H9 (cell line): ENCODE measurements at regions not wholly inside any gene's neighbourhood (a gene's known extent, or its start where the extent isn't known, plus 50 kb on each side); places are given as distances from the start of the nearest gene placed in this dataset.

Experiments used
- DNase-seq: peaks from one replicate; pipeline ENCODE4 v3.0.0-alpha.2; 2017
- H2AFZ ChIP-seq: one replicate; pipeline ENCODE4 v1.6.1; 2013; ENCODE audit warnings: mild to moderate bottlenecking, low read length, control low read depth, moderate library complexity
- H2AK5ac ChIP-seq: 2 replicates; pipeline ENCODE4 v1.6.1; 2013; ENCODE audit warnings: low read length, control low read depth, mixed read lengths; ENCODE audit not compliant: insufficient read length
- H2BK120ac ChIP-seq: one replicate; pipeline ENCODE4 v1.6.1; 2013; ENCODE audit warnings: low read depth, mild to moderate bottlenecking, low read length, control low read depth, inconsistent platforms; ENCODE audit not compliant: poor library complexity, severe bottlenecking
- H2BK12ac ChIP-seq: 2 replicates; pipeline ENCODE4 v1.6.1; 2013; ENCODE audit warnings: low read length, control low read depth, mixed read lengths, low read depth; ENCODE audit not compliant: insufficient read length
- H2BK15ac ChIP-seq: 2 replicates; pipeline ENCODE4 v1.6.1; 2013; ENCODE audit warnings: low read depth, low read length, control low read depth
- H2BK20ac ChIP-seq: one replicate; pipeline ENCODE4 v1.6.1; 2013; ENCODE audit warnings: low read depth, mild to moderate bottlenecking, low read length, control low read depth, inconsistent platforms; ENCODE audit not compliant: poor library complexity, severe bottlenecking
- H2BK5ac ChIP-seq: 2 replicates; pipeline ENCODE4 v1.6.1; 2013; ENCODE audit warnings: low read length, control low read depth, mixed read lengths; ENCODE audit not compliant: insufficient read length
- H3K14ac ChIP-seq: 2 replicates; pipeline ENCODE4 v1.6.1; 2013; ENCODE audit warnings: low read length, control low read depth; ENCODE audit not compliant: insufficient read depth
- H3K18ac ChIP-seq: 2 replicates; pipeline ENCODE4 v1.6.1; 2013; ENCODE audit warnings: low read depth, mild to moderate bottlenecking, mixed read lengths, low read length, control low read depth; ENCODE audit not compliant: insufficient read length
- H3K23ac ChIP-seq: 2 replicates; pipeline ENCODE4 v1.6.1; 2013; ENCODE audit warnings: low read length, control low read depth, mixed read lengths, low read depth; ENCODE audit not compliant: insufficient read length
- H3K23me2 ChIP-seq: 2 replicates; pipeline ENCODE4 v1.6.1; 2013; ENCODE audit warnings: low read depth, mild to moderate bottlenecking, mixed read lengths, low read length, control low read depth; ENCODE audit not compliant: insufficient read length, poor library complexity, severe bottlenecking
- H3K27ac ChIP-seq: 2 replicates; pipeline ENCODE4 v1.5.1; 2013; ENCODE audit warnings: low read length, control low read depth, mixed read lengths, low read depth; ENCODE audit not compliant: insufficient read length
- H3K27me3 ChIP-seq: 2 replicates; pipeline ENCODE4 v1.6.1; 2013; ENCODE audit warnings: low read length, control low read depth, inconsistent platforms; ENCODE audit not compliant: insufficient read depth
- H3K4ac ChIP-seq: 2 replicates; pipeline ENCODE4 v1.6.1; 2013; ENCODE audit warnings: low read depth, mild to moderate bottlenecking, control low read depth, inconsistent platforms, low read length, moderate library complexity
- H3K4me1 ChIP-seq: 2 replicates; pipeline ENCODE4 v1.6.1; 2013; ENCODE audit warnings: low read length, control low read depth, inconsistent platforms; ENCODE audit not compliant: insufficient read depth
- H3K4me2 ChIP-seq: 2 replicates; pipeline ENCODE4 v1.6.1; 2013; ENCODE audit warnings: low read length, control low read depth, mixed read lengths; ENCODE audit not compliant: insufficient read length, insufficient read depth
- H3K56ac ChIP-seq: 2 replicates; pipeline ENCODE4 v1.6.1; 2013; ENCODE audit warnings: low read depth, mild to moderate bottlenecking, mixed read lengths, low read length, control low read depth; ENCODE audit not compliant: insufficient read length
- H3K79me1 ChIP-seq: 2 replicates; pipeline ENCODE4 v1.6.1; 2013; ENCODE audit warnings: low read depth, mild to moderate bottlenecking, moderate library complexity, low read length, control low read depth, inconsistent platforms; ENCODE audit not compliant: insufficient read depth, poor library complexity, severe bottlenecking
- H3K79me2 ChIP-seq: 2 replicates; pipeline ENCODE4 v1.6.1; 2013; ENCODE audit warnings: low read length, control low read depth, inconsistent platforms; ENCODE audit not compliant: insufficient read depth
- H3K9ac ChIP-seq: 2 replicates; pipeline ENCODE4 v1.6.1; 2013; ENCODE audit warnings: low read length, control low read depth, mixed read lengths; ENCODE audit not compliant: insufficient read length; ENCODE audit errors: extremely low read depth
- H3K9me3 ChIP-seq: one replicate; pipeline ENCODE4 v1.6.1; 2013; ENCODE audit warnings: low read depth, low read length, inconsistent platforms; ENCODE audit not compliant: control insufficient read depth
- H3T11ph ChIP-seq: one replicate; pipeline ENCODE4 v1.6.1; 2013; ENCODE audit warnings: mild to moderate bottlenecking, low read length, control low read depth, inconsistent platforms
- H4K20me1 ChIP-seq: one replicate; pipeline ENCODE4 v1.6.1; 2013; ENCODE audit not compliant: control insufficient read depth, insufficient read length, insufficient read depth
- H4K5ac ChIP-seq: 2 replicates; pipeline ENCODE4 v1.6.1; 2013; ENCODE audit warnings: low read depth, mild to moderate bottlenecking, mixed read lengths, low read length, control low read depth; ENCODE audit not compliant: insufficient read length
- H4K8ac ChIP-seq: replicated peaks from 2 replicates; pipeline ENCODE4 v1.6.1; 2013; ENCODE audit warnings: low read length, control low read depth, mixed read lengths, low read depth; ENCODE audit not compliant: insufficient read length
- H4K91ac ChIP-seq: 2 replicates; pipeline ENCODE4 v1.6.1; 2013; ENCODE audit warnings: low read depth, mild to moderate bottlenecking, moderate library complexity, mixed read lengths, low read length, control low read depth; ENCODE audit not compliant: insufficient read length
- H3K27ac Mint-ChIP-seq, 3 experiments: 2 replicates in 2 of 3; 3 replicates in 1 of 3; pipeline ENCODE4 v1.8.0; 2020 to 2021; ENCODE audit warnings: mixed read lengths in 3 of 3, mild to moderate bottlenecking in 1 of 3, moderate library complexity in 1 of 3
- H3K27me3 Mint-ChIP-seq: 2 replicates; pipeline ENCODE4 v1.8.0; 2021; ENCODE audit warnings: low read depth, mild to moderate bottlenecking, moderate library complexity, mixed read lengths
- H3K36me3 Mint-ChIP-seq, 3 experiments: 2 replicates in 2 of 3; 3 replicates in 1 of 3; pipeline ENCODE4 v1.8.0; 2020 to 2021; ENCODE audit warnings: low read depth in 3 of 3, mixed read lengths in 3 of 3; ENCODE audit not compliant: insufficient read depth in 1 of 3
- H3K4me1 Mint-ChIP-seq, 2 experiments: 2 replicates each; pipeline ENCODE4 v1.8.0; 2020; ENCODE audit warnings: mixed read lengths in 2 of 2
- H3K4me3 Mint-ChIP-seq, 2 experiments: 2 replicates in 1 of 2; 3 replicates in 1 of 2; pipeline ENCODE4 v1.8.0; 2020 to 2021; ENCODE audit warnings: mild to moderate bottlenecking in 2 of 2, mixed read lengths in 2 of 2, moderate library complexity in 1 of 2
- H3K9me3 Mint-ChIP-seq, 2 experiments: 2 replicates in 1 of 2; 3 replicates in 1 of 2; pipeline ENCODE4 v1.8.0; 2020; ENCODE audit warnings: mild to moderate bottlenecking in 2 of 2, mixed read lengths in 2 of 2, moderate library complexity in 1 of 2
- WGBS: extraction: QIAGEN DNeasy Blood & Tissue Kit; methylation state at CpG from one replicate; pipeline ENCODE4 v1.1.7; 2013; ENCODE audit warnings: missing lambda C conversion rate, low lambda C conversion rate, mixed read lengths; ENCODE audit not compliant: insufficient read length; ENCODE audit errors: extremely low coverage; 5-methylcytosine and 5-hydroxymethylcytosine counted together
- TF ChIP-seq, protein P1 (sequence below): fragments of 200-600 bp; sonication (generic); conservative IDR thresholded peaks from 3 replicates; pipeline ENCODE4 v1.8.0; 2021; ENCODE audit warnings: antibody characterized with exemption, mild to moderate bottlenecking

DNA sequence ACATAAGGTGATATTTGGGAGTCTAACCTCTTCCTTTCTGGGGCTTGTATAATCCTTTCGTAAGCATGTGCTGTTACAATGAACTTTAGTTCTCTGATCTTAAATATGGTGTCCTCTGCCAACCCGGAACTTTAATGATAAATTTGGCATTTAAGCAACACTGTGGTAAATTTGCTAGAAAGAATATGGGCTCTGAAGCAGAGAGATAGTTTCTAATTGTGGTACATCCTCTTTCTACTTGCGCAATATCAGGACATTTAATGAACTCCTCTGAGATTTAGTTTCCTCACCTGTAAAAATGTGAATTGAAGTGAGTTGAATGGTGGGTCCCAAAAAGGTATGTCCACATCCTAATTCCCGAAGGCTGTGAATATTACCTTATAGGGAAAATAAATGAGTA lies 364.7 kb downstream of the CAAP1 start:
- Mint-ChIP-seq H3K4me3 (no peak overlapping the region), H3K4me1 (no peaks in the 10 kb centered on the region), H3K36me3 (no peaks in the 10 kb centered on the region), H3K27me3 (no peaks in the 10 kb centered on the region), H3K9me3 (no peaks in the 10 kb centered on the region; a peak in 1 of 5 replicates), H3K27ac (no peak overlapping the region)
- H2BK15ac ChIP-seq, result no peak overlapping the region
- H3K27ac ChIP-seq, result no peak overlapping the region
- no peaks in the 10 kb centered on the region for H3K79me2 ChIP-seq
- no peaks in the 10 kb centered on the region for H3K9me3 ChIP-seq
- no peak overlapping the region for H3K56ac ChIP-seq
- no peak for DNase-seq
- no peak overlapping the region for H2AK5ac ChIP-seq
- H4K8ac ChIP-seq, result no peak overlapping the region
- H2BK12ac ChIP-seq, result no peak overlapping the region
- no peak overlapping the region for H2AFZ ChIP-seq
- no peak overlapping the region for H3K23ac ChIP-seq
- H2BK5ac ChIP-seq, result no peak overlapping the region
- no peak overlapping the region for H3K4me2 ChIP-seq
- WGBS, result no CpG with 5 or more reads among the region's 4 CpGs
- no peak overlapping the region for H3K9ac ChIP-seq
- no peak overlapping the region for H4K5ac ChIP-seq
- H2BK20ac ChIP-seq, result no peak overlapping the region
- H3K79me1 ChIP-seq, result no peaks in the 10 kb centered on the region
- H3K23me2 ChIP-seq, result no peaks in the 10 kb centered on the region
- H3K18ac ChIP-seq, result no peak overlapping the region
- H3K4ac ChIP-seq, result no peak overlapping the region
- no peaks in the 10 kb centered on the region for H4K20me1 ChIP-seq
- no peak overlapping the region for H4K91ac ChIP-seq
- H3T11ph ChIP-seq, result no peak overlapping the region
- H3K14ac ChIP-seq, result no peak overlapping the region
- no peak overlapping the region for H2BK120ac ChIP-seq
- TF ChIP-seq, protein P1, sequence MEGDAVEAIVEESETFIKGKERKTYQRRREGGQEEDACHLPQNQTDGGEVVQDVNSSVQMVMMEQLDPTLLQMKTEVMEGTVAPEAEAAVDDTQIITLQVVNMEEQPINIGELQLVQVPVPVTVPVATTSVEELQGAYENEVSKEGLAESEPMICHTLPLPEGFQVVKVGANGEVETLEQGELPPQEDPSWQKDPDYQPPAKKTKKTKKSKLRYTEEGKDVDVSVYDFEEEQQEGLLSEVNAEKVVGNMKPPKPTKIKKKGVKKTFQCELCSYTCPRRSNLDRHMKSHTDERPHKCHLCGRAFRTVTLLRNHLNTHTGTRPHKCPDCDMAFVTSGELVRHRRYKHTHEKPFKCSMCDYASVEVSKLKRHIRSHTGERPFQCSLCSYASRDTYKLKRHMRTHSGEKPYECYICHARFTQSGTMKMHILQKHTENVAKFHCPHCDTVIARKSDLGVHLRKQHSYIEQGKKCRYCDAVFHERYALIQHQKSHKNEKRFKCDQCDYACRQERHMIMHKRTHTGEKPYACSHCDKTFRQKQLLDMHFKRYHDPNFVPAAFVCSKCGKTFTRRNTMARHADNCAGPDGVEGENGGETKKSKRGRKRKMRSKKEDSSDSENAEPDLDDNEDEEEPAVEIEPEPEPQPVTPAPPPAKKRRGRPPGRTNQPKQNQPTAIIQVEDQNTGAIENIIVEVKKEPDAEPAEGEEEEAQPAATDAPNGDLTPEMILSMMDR, result no peak
- H3K4me1 ChIP-seq, result no peaks in the 10 kb centered on the region
- H3K27me3 ChIP-seq, result no peaks in the 10 kb centered on the region
